Karpas-422 (cell line): ENCODE measurements at regions not wholly inside any gene's neighbourhood (a gene's known extent, or its start where the extent isn't known, plus 50 kb on each side); places are given as distances from the start of the nearest gene placed in this dataset.

Experiments
- DNase-seq: peaks from one replicate; pipeline ENCODE4 v3.0.0-alpha.2; 2015
- H2AFZ ChIP-seq: fragments of 200-600 bp; sonication (generic); 2 replicates; pipeline ENCODE4 v1.6.1; 2014; ENCODE audit warnings: antibody characterized with exemption, low read length, mixed read lengths
- H3K27ac ChIP-seq: fragments of 200-600 bp; sonication (generic); 2 replicates; pipeline ENCODE4 v1.5.1; 2014; ENCODE audit warnings: mild to moderate bottlenecking, low read length, moderate library complexity
- H3K27me3 ChIP-seq: fragments of 200-600 bp; sonication (generic); 2 replicates; pipeline ENCODE4 v1.6.1; 2014; ENCODE audit warnings: low read length, mixed read lengths
- H3K36me3 ChIP-seq: fragments of 200-600 bp; sonication (generic); 2 replicates; pipeline ENCODE4 v1.6.1; 2014; ENCODE audit warnings: low read length, mixed read lengths; ENCODE audit not compliant: insufficient read depth
- H3K4me1 ChIP-seq: fragments of 200-600 bp; sonication (generic); 2 replicates; pipeline ENCODE4 v1.6.1; 2014; ENCODE audit warnings: mild to moderate bottlenecking, low read length, mixed read lengths
- H3K4me2 ChIP-seq: fragments of 200-600 bp; sonication (generic); 2 replicates; pipeline ENCODE4 v1.6.1; 2014; ENCODE audit warnings: low read length, low read depth, mild to moderate bottlenecking; ENCODE audit not compliant: poor library complexity, severe bottlenecking
- H3K4me3 ChIP-seq: fragments of 200-600 bp; sonication (generic); 2 replicates; pipeline ENCODE4 v1.5.1; 2014; ENCODE audit warnings: mild to moderate bottlenecking, antibody characterized with exemption, low read length, mixed read lengths
- H3K79me2 ChIP-seq: fragments of 200-600 bp; sonication (generic); 2 replicates; pipeline ENCODE4 v1.6.1; 2014; ENCODE audit warnings: mild to moderate bottlenecking, low read length, mixed read lengths
- H3K9ac ChIP-seq: fragments of 200-600 bp; sonication (generic); 2 replicates; pipeline ENCODE4 v1.6.0; 2014; ENCODE audit warnings: low read length
- H3K9me2 ChIP-seq: fragments of 200-600 bp; sonication (generic), shearing (Covaris generic); replicated peaks from 2 replicates; pipeline ENCODE4 v1.6.0; 2014; ENCODE audit warnings: mild to moderate bottlenecking, low read length, moderate library complexity; ENCODE audit not compliant: insufficient read depth
- H3K9me3 ChIP-seq: fragments of 300-700, 200-600 bp; sonication (generic); 2 replicates; pipeline ENCODE4 v1.6.1; 2014; ENCODE audit warnings: low read length, mixed read lengths
- H4K20me1 ChIP-seq: fragments of 200-600 bp; sonication (generic); 2 replicates; pipeline ENCODE4 v1.6.1; 2014; ENCODE audit warnings: mild to moderate bottlenecking, antibody characterized with exemption, low read length, low read depth; ENCODE audit not compliant: insufficient read depth

DNA sequence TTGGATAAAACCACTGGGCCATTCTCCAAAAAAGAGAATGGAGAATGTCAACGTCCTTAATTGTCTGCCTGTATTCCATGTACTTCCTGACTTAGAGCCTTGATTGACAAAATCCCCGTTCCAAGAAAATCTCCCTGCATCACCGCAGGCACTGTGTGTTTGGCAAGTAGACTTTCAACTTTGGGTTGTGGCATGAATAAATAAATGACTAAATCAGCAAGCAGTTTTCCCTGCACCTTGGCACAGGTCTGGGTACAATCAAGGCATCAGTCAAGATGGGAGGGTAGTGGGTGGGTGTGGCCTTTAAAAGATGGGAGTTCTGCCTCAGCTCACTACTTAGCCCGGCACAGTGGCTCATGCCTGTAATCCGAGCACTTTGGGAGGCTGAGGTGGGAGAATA lies 248.5 kb upstream of the RPL38 start:
- Histone ChIP-seq H4K20me1 (no peaks in the 10 kb centered on the region), H3K9ac (no peak overlapping the region), H3K36me3 (no peaks in the 10 kb centered on the region), H3K4me1 (no peaks in the 10 kb centered on the region), H3K79me2 (no peaks in the 10 kb centered on the region), H3K27me3 (no peaks in the 10 kb centered on the region), H3K9me3 (no peaks in the 10 kb centered on the region), H3K4me2 (no peak overlapping the region), H3K27ac (no peak overlapping the region), H3K4me3 (no peak overlapping the region), H2AFZ (no peak overlapping the region), H3K9me2 (no peaks in the 10 kb centered on the region)
- DNase-seq = no peak

DNA sequence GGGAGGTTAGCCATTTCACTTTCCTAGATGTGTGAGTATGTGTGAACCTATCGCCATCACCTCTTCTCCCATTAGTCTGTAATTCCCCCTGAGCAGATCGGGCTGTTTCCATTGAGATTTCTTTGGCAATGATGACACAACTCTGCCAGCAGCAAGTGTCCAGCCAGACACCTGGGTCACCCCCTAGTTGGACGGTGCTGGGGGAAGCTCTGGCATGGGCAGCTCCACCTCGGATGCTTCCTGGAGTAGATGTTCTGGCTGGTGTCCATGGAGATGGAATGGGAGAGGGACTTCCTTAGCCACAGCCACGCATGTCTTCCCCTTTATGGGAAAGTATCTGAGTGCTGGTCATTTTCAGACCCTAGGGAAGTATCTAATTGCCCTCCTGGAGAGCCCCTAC lies 247.9 kb upstream of the RPL38 start:
- no peaks in the 10 kb centered on the region for H3K9me3 ChIP-seq
- H3K27ac ChIP-seq = no peak overlapping the region
- no peak for DNase-seq
- no peaks in the 10 kb centered on the region for H3K4me1 ChIP-seq
- no peaks in the 10 kb centered on the region for H4K20me1 ChIP-seq
- no peak overlapping the region for H2AFZ ChIP-seq
- H3K79me2 ChIP-seq = no peaks in the 10 kb centered on the region
- H3K9ac ChIP-seq = no peak overlapping the region
- no peak overlapping the region for H3K4me2 ChIP-seq
- H3K9me2 ChIP-seq = no peaks in the 10 kb centered on the region
- no peaks in the 10 kb centered on the region for H3K36me3 ChIP-seq
- H3K4me3 ChIP-seq = no peak overlapping the region
- H3K27me3 ChIP-seq = no peaks in the 10 kb centered on the region

DNA sequence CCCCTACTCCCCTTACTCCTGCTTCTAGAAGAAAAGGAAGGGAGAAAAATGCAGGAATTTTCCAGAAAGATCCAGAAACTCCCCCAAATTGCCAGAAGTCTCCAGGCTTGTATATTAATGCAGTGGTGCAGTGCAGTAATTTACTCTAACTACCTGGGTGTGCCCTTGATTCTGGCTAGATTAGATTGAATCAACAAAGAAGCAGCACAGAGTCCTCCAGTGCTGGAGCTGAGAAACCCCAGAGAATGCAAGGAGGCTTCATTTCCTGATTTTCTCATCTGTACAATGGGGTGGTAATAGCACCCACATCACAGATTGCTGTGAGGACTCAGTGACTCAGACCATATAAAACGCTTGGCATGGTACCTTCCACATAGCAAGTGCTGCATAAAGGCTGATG lies 247.3 kb upstream of the RPL38 start:
- no peaks in the 10 kb centered on the region for H4K20me1 ChIP-seq
- H3K9me3 ChIP-seq = no peaks in the 10 kb centered on the region
- H3K9me2 ChIP-seq = no peaks in the 10 kb centered on the region
- no peak overlapping the region for H2AFZ ChIP-seq
- no peak for DNase-seq
- no peak overlapping the region for H3K9ac ChIP-seq
- H3K79me2 ChIP-seq = no peaks in the 10 kb centered on the region
- no peak overlapping the region for H3K27ac ChIP-seq
- no peaks in the 10 kb centered on the region for H3K36me3 ChIP-seq
- no peaks in the 10 kb centered on the region for H3K27me3 ChIP-seq
- no peak overlapping the region for H3K4me2 ChIP-seq
- no peaks in the 10 kb centered on the region for H3K4me1 ChIP-seq
- H3K4me3 ChIP-seq = no peak overlapping the region

DNA sequence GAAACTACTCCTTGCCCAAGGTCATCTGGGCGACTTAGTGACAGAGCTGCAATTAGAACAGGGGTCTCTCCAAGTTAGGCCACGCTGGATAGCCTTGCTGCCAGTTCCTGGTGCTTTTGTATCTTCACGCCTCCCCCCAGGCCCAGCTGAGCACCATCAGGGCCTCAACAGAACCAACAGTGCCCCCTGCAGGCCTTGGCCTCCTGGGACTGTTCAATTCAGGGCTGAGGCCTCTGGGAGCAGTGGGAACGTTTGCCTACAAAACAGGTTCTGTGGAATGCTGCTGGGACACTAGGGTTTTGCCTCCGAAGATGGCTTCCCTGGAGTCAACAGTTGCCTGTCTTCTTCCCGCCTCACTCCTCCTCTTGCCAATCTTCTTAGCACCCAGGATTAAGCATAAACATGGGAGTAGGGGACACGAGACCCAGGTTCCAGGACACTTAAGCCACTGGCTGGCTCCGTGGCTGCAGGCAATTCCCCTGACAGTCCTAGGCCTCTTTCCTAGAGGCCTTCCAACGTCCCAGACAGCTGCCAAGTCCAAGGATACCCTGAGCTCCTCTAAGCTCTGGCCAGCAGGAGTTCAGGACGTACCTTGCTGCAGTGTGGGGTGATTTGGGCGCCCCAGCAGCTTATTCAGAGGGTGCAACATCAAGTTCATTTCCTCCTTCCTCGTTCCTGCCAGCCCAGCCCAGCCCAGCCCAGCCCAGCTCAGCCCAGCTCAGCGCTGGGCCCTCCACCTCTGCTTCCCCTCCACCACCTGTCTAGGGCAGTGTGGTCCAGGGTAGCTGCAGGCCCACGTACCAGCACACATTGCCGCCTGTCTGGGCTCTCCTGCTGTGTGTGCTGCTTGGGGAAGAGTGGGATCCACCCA lies 246.6 kb upstream of the RPL38 start:
- Histone ChIP-seq H3K9ac (no peak overlapping the region), H3K79me2 (no peaks in the 10 kb centered on the region), H3K27ac (no peak overlapping the region), H3K36me3 (no peaks in the 10 kb centered on the region), H4K20me1 (no peaks in the 10 kb centered on the region), H3K27me3 (no peaks in the 10 kb centered on the region), H3K4me3 (no peak overlapping the region), H3K4me1 (no peaks in the 10 kb centered on the region), H3K4me2 (no peak overlapping the region), H2AFZ (no peak overlapping the region), H3K9me2 (no peaks in the 10 kb centered on the region), H3K9me3 (no peaks in the 10 kb centered on the region)
- DNase-seq = peak; percentile 86

DNA sequence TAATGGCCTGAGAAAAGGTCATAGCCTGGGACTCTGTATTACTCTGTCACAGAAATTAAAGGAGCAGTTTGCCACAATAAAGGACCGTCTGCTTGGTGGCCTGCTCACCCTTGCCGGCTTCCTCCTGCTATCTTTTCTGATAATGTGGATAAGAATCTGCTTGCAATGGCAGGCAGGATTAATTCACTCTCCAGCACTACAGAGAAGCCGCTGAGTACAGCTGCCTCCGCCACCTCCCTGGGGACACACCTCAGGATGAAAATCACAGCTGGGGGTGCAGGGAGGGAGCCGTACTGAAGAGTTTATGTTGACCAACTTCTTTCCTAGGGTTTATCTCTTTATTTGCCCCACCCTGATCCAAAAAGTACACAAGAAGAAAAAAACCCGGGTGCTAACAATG lies 245.9 kb upstream of the RPL38 start:
- Histone ChIP-seq H3K9me3 (no peaks in the 10 kb centered on the region), H3K4me2 (no peak overlapping the region), H3K36me3 (no peaks in the 10 kb centered on the region), H4K20me1 (no peaks in the 10 kb centered on the region), H3K79me2 (no peaks in the 10 kb centered on the region), H3K9me2 (no peaks in the 10 kb centered on the region), H2AFZ (no peak overlapping the region), H3K4me3 (no peak overlapping the region), H3K4me1 (no peaks in the 10 kb centered on the region), H3K9ac (no peak overlapping the region), H3K27me3 (no peaks in the 10 kb centered on the region), H3K27ac (no peak overlapping the region)
- DNase-seq = no peak

DNA sequence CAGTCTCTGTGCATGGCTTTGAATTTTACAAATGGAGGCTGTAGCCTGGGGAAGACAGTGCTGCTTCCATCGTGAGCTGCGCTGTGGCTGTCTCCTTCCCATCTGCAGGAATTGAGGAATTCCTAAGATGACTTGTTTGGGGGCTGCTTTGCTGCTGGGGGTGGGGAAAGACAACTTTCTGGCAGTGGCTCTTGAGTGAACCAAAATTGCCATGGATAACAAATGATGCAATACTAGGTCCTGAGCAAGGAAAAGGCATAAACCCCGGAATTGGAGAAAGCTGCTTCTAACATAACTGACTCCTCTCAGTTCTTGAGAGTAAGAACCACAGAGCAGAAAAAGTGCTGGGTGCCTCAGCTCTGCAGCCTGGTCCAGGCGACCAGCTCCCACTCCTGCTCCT lies 245.0 kb upstream of the RPL38 start:
- H3K79me2 ChIP-seq = no peaks in the 10 kb centered on the region
- no peaks in the 10 kb centered on the region for H3K4me1 ChIP-seq
- no peaks in the 10 kb centered on the region for H3K27me3 ChIP-seq
- no peaks in the 10 kb centered on the region for H3K9me3 ChIP-seq
- H3K4me3 ChIP-seq = no peak overlapping the region
- no peaks in the 10 kb centered on the region for H3K36me3 ChIP-seq
- no peak overlapping the region for H3K4me2 ChIP-seq
- no peak overlapping the region for H3K27ac ChIP-seq
- no peaks in the 10 kb centered on the region for H3K9me2 ChIP-seq
- H4K20me1 ChIP-seq = no peaks in the 10 kb centered on the region
- no peak overlapping the region for H3K9ac ChIP-seq
- H2AFZ ChIP-seq = no peak overlapping the region
- DNase-seq = no peak

DNA sequence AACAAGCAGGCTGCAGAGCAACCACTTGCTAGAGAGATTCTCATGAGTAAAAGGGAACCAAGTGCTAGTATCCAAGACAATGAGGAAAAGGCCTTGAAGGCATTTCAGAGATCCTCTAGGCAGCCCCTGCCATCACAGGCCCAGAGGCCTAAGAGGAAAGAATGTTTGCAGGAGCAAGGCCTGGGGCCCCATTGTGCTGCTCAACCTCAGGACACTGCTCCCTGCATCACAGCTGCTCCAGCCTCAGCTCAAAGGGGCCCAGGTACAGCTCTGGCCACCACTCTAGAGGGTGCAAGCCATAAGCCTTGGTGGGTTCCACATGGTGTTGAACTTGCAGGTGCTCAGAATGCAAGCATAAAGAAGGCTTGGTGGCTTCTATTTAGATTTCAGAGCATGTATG lies 243.0 kb upstream of the RPL38 start:
- no peaks in the 10 kb centered on the region for H4K20me1 ChIP-seq
- no peaks in the 10 kb centered on the region for H3K9me3 ChIP-seq
- DNase-seq = no peak
- H3K4me3 ChIP-seq = no peak overlapping the region
- H3K9ac ChIP-seq = no peak overlapping the region
- no peaks in the 10 kb centered on the region for H3K4me1 ChIP-seq
- H2AFZ ChIP-seq = no peak overlapping the region
- no peaks in the 10 kb centered on the region for H3K27me3 ChIP-seq
- H3K36me3 ChIP-seq = no peaks in the 10 kb centered on the region
- H3K27ac ChIP-seq = no peak overlapping the region
- no peak overlapping the region for H3K4me2 ChIP-seq
- no peaks in the 10 kb centered on the region for H3K9me2 ChIP-seq
- no peaks in the 10 kb centered on the region for H3K79me2 ChIP-seq

DNA sequence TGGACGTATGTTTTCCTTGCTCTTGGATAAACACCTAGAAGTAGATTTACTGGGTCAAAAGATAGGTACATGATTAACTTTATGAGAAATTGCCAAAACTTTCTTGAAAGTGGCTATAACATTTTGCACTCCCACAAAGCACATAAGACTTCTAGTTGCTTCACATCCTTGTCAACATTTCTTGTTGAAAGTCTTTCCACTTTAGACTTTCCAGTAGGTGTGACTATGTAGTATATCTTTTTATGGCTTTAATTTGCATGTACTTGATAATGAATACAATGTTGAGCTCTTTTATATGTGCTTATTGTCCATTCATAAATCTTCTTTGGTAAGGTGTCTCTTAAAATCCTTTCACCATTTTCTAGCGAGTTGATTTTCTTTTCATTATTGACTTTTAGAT lies 241.2 kb upstream of the RPL38 start:
- H3K4me3 ChIP-seq = no peak overlapping the region
- H3K4me2 ChIP-seq = no peak overlapping the region
- no peak for DNase-seq
- H3K27me3 ChIP-seq = no peaks in the 10 kb centered on the region
- no peaks in the 10 kb centered on the region for H3K79me2 ChIP-seq
- no peak overlapping the region for H3K9ac ChIP-seq
- no peaks in the 10 kb centered on the region for H4K20me1 ChIP-seq
- H3K9me3 ChIP-seq = no peaks in the 10 kb centered on the region
- H3K36me3 ChIP-seq = no peaks in the 10 kb centered on the region
- H3K4me1 ChIP-seq = no peaks in the 10 kb centered on the region
- no peak overlapping the region for H2AFZ ChIP-seq
- no peaks in the 10 kb centered on the region for H3K9me2 ChIP-seq
- no peak overlapping the region for H3K27ac ChIP-seq
